HG03354 (cell line): ENCODE measurements at regions not wholly inside any gene's neighbourhood (a gene's known extent, or its start where the extent isn't known, plus 50 kb on each side); places are given as distances from the start of the nearest gene placed in this dataset.
A peak's percentile ranks its signal among the peaks of the same experiment; 100 is the strongest.

ENCODE experiments used
- ATAC-seq: cut with Tn5 transposase; IDR thresholded peaks from one replicate; pipeline ENCODE4 v1.9.1; 2021; ENCODE audit warnings: mild to moderate bottlenecking; ENCODE audit not compliant: unreplicated experiment, poor library complexity, severe bottlenecking

- ATAC-seq = no peak
Measured at GRCh38 chr4:80145739-80146138, 51.6 kb upstream of the PRDM8 start.

- no peak for ATAC-seq
Measured at GRCh38 chr4:80144676-80145470, 52.4 kb upstream of the PRDM8 start.

- no peak for ATAC-seq
Measured at GRCh38 chr4:80143307-80143679, 54.0 kb upstream of the PRDM8 start.

- ATAC-seq = no peak
Measured at GRCh38 chr4:80142394-80143306, 54.7 kb upstream of the PRDM8 start.

- no peak for ATAC-seq
Measured at GRCh38 chr4:80141543-80141942, 55.8 kb upstream of the PRDM8 start.

GRCh38 chr4:80140194-80140593, 57.1 kb upstream of the PRDM8 start:
- ATAC-seq = no peak

GRCh38 chr4:80139671-80140070, 57.6 kb upstream of the PRDM8 start:
- no peak for ATAC-seq

GRCh38 chr4:80138551-80139538, 58.5 kb upstream of the PRDM8 start:
- ATAC-seq = peak; percentile 95

- ATAC-seq = no peak
Measured at GRCh38 chr4:80137631-80138030, 59.7 kb upstream of the PRDM8 start.

- ATAC-seq = no peak
Measured at GRCh38 chr4:80136270-80136669, 61.0 kb upstream of the PRDM8 start.

- no peak for ATAC-seq
Measured at GRCh38 chr4:80135702-80136058, 61.6 kb upstream of the PRDM8 start.

GRCh38 chr4:80134936-80135701, 62.1 kb upstream of the ANTXR2 start:
- no peak for ATAC-seq

- ATAC-seq = no peak
Measured at GRCh38 chr4:80133240-80133783, 60.3 kb upstream of the ANTXR2 start.

GRCh38 chr4:80129785-80130184, 56.8 kb upstream of the ANTXR2 start:
- ATAC-seq = no peak

GRCh38 chr4:80128941-80129340, 55.9 kb upstream of the ANTXR2 start:
- no peak for ATAC-seq

GRCh38 chr4:80127870-80128419, 54.9 kb upstream of the ANTXR2 start:
- ATAC-seq = no peak

GRCh38 chr4:80126435-80126834, 53.4 kb upstream of the ANTXR2 start:
- ATAC-seq = no peak
